Stimulated activated CD4-positive, alpha-beta T cell treated with anti-CD3 and anti-CD28 coated beads, Interleukin-15, amount 100 ng/mL, for 24 hours (primary cell): ENCODE measurements at regions not wholly inside any gene's neighbourhood (a gene's known extent, or its start where the extent isn't known, plus 50 kb on each side); places are given as distances from the start of the nearest gene placed in this dataset.
"Not testable (repeated sequence)": the region's sequence is repeated elsewhere in the genome, so short reads cannot be mapped to it uniquely, and the experiment has no call there.

ENCODE experiments used
- DNase-seq: peaks from one replicate; pipeline ENCODE4 v3.0.0-alpha.2; 2020

GRCh38 chr12:74689071-74689655 lies 151.5 kb downstream of the ATXN7L3B start:
- DNase-seq, result no peak

- no peak for DNase-seq
These were observed 152.3 kb downstream of the ATXN7L3B start for GRCh38 chr12:74689929-74690328.

- DNase-seq, result no peak
These were observed 181.8 kb downstream of the ATXN7L3B start for GRCh38 chr12:74719447-74719846.

- no peak for DNase-seq
These were observed 185.1 kb downstream of the ATXN7L3B start for GRCh38 chr12:74722709-74723108.

DNA sequence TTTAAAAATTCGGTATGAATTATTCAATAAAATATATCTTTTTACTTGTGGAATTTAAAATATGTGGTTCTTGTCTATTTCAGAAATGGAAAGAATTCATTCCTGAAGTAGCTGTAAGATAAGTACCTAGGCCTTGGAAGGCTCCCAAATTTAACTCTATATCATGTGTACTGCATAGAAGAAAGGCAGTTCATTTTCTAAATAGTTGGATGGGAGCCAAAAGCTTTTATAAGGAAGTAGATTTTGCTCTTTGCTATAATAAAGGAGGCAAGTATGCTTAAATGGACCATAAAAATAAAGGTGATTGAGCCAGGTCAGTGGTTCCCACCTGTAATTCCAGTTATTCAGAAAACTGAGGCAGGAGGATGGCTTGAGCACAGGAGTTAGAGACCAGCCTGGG lies 187.5 kb downstream of the ATXN7L3B start:
- DNase-seq, result no peak

DNA sequence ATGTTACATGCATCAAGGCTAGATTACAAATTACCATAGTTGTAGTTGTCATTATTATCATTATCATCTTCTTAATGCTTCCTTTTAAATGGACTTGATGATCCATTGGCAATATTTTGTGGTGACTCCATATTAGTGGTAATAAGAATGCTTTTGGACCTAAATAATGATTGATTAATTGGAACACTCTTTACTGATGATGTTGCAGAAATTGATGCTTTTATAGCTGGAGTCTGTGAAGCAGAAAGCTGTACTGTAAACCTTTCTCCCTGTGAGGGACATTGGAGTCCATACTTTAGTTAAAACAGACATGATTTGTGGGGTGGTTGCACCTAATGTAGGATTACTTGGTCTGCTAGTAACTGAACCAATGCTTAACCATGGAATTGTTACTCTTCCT lies 190.4 kb downstream of the ATXN7L3B start:
- no peak for DNase-seq

DNA sequence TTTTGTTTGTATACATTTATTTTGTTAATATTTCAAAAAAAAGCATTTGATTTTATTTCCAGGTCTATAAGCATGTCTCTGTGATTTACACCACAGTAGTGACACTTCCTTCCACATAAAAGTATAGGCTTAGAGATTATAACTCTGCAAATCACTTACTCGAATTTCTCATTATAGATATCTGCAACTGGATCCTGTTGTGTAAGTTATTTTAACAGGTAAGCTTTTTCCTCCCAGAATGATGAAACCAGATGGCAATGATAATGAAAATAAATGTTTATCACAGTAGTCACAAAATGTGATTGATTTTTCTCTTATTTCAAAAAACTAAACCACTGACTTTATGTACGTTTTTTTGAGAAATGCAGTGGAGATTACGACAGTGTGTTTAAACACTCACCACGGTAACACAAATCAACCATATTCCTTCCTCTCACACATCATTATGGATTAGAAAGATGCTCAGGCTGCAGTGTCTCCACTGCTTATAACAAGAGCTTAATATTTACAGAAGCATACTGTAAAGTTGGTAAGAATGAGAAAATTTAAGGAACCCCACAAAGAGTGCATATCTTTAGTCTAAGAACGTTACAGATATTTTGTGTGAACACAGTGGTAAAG lies 194.6 kb downstream of the ATXN7L3B start:
- no peak for DNase-seq

- no peak for DNase-seq
These were observed 195.2 kb downstream of the ATXN7L3B start for GRCh38 chr12:74732826-74733225.

GRCh38 chr12:74741112-74741511 lies 203.5 kb downstream of the ATXN7L3B start:
- no peak for DNase-seq

DNA sequence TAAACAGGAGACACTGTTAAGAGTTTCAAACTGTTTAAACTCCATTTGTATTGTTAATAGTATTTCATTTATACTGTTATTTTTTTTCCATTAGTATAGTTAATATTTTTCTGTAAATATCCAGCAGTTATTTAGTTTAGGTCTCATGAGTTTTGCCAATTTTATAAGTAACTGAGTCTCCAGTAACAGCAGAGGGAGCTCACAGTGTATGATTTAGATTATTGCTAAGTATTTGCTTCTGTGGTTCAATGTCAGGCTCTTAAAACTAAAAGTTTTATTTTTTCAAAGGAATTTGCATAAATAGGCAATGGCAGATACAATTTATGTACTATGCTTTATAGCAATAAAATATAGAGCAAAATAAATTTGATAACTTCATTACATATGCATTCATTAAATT lies 209.7 kb downstream of the ATXN7L3B start:
- no peak for DNase-seq

DNA sequence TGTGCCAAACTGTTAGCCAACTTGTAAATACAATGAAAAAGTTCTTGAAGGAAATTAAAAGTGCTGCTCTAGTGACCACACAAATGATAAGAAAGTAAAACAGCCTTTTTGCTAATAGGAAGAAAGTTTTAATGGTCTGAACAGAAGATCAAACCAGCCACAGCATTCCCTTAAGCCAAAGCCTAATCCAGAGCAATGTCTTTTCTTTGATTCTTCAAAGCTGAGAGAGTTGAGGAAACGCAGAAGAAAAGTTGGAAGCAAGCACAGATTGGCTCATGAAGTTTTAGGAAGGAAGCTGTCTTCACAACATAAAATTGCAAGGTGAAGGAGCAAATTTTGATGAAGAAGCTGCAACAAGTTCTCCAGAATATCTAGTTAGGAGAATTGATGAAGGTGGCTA lies 213.8 kb downstream of the ATXN7L3B start:
- DNase-seq, result no peak

DNA sequence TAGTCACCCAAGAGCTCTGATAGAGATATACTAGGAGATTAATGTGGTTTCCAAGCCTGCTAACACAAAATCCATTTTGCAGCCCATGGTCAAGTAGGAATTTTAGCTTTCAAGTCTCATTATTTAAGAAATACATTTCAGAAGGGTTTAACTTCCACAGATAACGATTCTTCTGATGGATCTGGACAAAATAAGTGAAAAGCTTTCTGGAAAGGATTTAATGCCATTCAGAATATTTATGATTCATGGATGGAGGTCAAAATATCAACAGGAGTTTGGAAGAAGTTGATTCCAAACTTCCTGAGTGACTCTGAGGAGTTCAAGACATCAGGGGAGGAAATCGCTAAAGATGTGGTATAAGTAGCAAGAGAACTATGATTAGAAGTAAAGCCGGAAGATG lies 214.6 kb downstream of the ATXN7L3B start:
- no peak for DNase-seq

DNA sequence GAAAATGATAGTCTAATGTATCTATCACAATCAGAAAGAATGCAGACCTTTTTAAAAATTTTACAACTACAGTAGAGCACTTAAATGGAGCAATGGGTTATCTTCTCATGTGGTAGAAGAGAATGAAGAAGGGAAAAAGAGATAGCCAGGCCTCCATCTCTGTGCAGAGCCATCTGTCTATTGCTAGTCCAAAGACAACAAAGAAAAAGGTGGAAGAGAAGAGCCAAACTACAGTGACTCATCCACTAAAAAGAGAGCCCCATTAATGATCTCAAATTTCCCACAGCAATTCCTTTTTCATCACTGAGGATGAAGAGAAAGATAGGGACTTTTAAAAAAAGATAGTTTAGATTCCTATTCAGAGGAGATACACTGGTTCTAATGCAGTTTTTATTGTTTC lies 232.9 kb downstream of the ATXN7L3B start:
- DNase-seq, result no peak

GRCh38 chr12:74775276-74775675 lies 237.6 kb downstream of the ATXN7L3B start:
- no peak for DNase-seq

DNA sequence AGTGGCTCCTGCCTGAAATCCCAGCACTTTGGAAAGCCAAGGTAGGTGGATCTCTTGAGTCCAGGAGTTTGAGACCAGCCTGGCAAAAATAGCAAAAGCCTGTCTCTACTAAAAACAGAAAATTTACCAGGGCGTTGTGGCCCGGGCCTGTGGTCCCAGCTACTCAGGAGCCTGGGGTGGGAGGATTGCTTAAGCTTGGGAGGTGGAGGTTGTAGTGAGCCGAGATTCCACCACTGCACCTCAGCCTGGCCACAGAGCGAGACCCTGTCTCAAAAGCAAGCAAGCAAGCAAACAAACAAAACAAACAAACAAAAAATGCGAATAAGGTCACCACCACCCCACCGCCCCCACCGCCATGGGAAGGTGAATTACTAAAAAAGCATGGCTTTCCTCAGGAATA lies 238.7 kb downstream of the ATXN7L3B start:
- DNase-seq, result no peak

GRCh38 chr12:74780182-74780849 lies 242.7 kb downstream of the ATXN7L3B start:
- DNase-seq, result no peak

GRCh38 chr12:74780850-74781241 lies 243.2 kb downstream of the ATXN7L3B start:
- not testable (repeated sequence) for DNase-seq

DNA sequence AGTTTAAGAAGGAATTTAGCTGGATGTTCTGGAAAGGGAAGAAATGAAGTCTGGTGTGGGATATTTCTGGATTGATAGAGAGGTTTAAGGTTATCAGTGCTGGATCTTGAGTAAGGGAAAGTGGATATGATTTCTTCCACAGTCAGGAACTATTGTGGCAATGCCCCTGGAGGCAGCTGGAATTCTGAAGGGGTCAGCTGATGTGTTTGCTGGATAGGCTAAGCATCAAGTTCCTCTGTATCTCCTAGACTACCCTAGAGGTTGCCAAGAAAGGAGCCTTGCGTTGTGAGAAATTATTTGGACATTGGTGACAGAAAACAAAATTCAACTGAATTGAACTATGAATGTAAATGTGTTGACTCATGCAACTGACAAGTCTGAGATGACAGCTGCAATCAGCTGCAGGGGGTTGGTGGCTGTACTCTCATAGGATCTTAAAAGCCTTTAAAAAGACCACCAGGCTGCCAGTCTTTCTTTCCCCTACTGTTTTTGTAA lies 244.4 kb downstream of the ATXN7L3B start:
- no peak for DNase-seq

DNA sequence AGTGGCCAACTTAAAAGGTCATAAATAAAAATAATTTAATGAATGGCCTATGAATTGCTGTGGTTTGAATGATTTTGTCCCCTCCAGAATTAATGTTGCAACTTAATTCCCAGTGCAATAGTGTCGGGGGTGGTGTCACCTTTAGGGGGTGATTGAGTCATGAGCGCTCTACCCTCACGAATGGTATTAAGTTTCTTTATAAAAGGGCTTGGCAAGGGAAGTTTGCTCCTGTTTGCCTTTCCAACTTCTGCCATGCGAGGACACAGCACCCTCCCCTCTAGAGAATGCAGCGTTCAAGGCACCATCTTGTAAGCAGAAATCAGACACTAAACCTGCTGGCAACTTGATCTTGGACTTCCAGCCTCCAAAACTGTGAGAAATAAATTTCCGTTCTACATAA lies 253.3 kb downstream of the ATXN7L3B start:
- no peak for DNase-seq

- no peak for DNase-seq
These were observed 253.7 kb downstream of the ATXN7L3B start for GRCh38 chr12:74791365-74791764.

DNA sequence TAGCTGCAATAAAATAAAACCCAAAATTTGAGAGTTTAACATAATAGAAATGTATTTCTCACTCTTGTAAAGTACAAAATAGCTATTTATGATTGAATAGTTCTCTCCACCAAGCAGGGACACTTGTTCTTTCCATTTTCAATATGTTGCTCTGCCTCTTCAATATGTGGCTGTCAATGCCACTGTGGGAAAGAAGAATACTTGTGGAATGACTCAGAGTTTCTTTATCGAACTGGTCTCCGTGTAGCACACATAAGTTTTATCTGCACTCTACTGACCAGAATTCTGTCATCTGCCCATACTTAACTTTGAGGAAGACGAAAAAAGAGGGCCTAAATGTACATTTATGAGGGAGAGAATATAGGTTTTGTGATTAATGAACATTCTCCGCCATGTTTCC lies 256.9 kb downstream of the ATXN7L3B start:
- no peak for DNase-seq

GRCh38 chr12:74801625-74802024 lies 264.0 kb downstream of the ATXN7L3B start:
- DNase-seq, result no peak

- no peak for DNase-seq
These were observed 279.0 kb downstream of the ATXN7L3B start for GRCh38 chr12:74816398-74817175.

DNA sequence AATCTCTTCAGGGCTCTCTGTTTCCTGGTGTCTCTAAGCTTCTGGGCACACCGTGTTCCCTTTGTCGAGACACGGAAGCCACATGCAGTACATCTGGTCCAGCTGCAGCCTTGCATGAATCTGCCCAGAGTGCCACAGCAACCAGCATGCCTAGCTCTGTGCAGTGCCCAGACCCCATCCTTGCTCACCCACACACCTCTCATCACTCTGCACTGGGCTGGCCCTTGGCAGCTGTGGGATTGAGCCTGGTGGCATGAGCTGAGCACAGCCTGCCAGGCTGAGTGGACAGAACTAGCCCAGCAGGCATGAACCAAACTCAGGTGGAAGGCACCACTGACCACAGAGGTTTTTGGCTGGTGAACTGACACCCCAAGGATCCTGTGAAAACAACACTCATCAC lies 279.9 kb downstream of the ATXN7L3B start:
- DNase-seq, result no peak
